GM21717 (cell line): ENCODE measurements at regions not wholly inside any gene's neighbourhood (a gene's known extent, or its start where the extent isn't known, plus 50 kb on each side); places are given as distances from the start of the nearest gene placed in this dataset.
"Not testable (repeated sequence)": the region's sequence is repeated elsewhere in the genome, so short reads cannot be mapped to it uniquely, and the experiment has no call there.

ENCODE experiments used
- ATAC-seq: cut with Tn5 transposase; IDR thresholded peaks from one replicate; pipeline ENCODE4 v1.9.1; 2021; ENCODE audit warnings: mild to moderate bottlenecking, moderate library complexity; ENCODE audit not compliant: unreplicated experiment

DNA sequence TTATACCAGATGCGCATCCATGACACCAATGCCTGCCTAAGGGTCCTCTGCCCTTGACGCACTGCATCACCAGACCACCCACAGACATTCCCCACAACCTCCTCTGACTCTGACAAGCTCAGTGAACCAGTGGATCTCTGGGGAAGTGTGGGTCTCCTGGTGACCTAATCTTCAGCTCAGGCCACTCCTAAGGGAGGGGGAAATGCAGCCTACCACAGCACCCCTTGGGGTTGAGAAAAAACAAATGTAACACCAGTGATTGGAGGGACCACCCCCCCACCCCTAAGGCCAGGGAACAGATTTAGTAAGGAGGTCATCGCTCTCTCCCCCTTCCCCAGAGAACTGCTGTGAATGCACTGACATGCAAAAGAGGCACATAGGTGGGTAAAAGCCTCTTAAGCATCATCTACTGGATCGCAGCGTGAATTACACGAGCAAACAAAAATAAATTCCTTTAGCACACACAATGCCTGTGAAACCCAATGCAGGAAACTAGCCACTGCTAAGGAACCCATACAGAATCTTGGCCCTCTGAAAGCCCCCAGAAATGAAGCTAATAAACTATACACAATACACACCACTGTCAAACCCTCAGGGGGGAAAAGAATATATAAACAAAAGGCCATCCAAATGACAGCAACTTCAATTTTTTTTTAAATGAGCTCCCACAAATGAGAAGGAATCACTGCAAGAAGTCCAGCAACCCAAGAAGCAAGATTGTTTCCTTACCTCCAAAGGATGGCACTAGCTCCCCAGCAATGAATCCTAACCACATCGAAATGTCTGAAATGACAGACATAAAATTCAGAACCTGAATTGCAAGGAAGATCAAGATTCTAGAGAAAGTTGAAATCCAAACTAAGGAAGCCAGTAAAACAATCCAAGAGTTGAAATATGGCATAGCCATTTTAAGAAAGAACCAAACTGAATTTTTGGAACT lies 513.7 kb upstream of the PTGER4 start:
- ATAC-seq = no peak

DNA sequence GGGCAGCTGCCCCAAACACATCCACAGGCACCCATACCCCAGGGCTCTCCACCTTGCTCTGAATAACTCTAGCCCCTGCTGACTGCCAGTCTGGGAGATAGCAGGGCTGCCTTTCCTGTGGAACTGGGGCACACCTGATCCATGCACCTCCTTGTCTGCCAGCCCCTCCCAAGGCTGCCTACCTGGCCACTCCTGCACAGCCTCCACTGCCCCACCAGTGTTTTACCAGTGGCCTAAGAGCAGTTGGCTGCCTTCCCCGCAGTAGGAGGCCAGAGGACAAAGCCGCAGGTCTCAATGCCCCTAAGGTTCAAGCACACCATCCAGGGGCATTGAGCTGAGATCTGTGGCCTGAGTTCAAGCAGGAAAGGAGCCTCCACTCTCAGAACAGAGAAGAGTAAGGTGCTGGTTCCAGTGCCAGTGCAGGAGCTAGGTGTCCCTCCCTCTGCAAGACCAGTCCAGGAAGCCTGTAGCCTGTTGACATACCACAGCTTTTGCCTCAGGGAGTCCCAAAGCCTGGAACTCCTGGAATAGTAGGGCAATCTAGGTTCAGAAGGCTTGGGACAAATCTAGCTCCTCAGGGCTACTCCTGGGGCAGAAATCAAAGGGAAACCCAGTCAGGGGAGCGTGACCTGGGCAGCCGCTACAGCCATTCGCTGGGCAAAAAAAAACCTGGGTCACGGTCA lies 514.5 kb upstream of the PTGER4 start:
- no peak for ATAC-seq

DNA sequence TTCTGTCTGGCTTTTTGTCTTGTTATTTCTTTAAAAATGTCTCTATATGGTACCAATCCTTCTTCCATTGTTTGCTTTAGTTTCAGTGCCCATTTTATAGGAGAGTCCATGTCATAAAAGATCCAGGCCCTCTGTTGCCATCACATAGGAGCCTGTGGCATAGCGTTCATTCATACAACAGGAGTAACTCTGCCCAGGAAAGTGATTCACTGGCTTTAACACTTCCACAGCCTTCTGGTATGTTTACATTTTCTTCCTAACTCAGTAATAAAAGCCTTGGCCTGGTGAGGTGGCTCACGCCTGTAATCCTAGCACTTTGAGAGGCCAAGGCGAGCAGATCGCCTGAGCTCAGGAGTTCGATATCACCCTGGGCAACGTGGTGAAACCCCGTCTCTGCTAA lies 519.3 kb upstream of the PTGER4 start:
- ATAC-seq = no peak

GRCh38 chr5:40154194-40154593 lies 525.5 kb upstream of the PTGER4 start:
- no peak for ATAC-seq

DNA sequence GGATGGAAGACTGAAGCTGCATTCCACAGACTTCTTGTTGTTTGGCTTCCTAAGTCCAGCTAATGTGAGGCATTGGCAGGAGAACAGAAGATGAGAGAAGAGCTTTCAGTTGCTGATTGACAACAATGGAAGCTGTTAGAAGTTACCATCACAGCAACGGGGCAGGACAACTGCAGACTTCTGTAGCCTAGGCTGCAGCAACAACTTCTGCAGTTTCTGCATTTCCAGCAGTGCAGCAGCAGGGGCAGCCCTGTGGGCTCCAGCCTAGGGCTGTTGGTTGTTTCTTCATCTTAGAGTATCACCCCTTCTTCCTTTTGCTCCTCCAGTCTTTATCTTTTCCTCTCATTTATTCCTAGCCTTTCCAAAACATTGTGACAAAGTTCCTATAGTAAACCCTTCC lies 528.8 kb upstream of the PTGER4 start:
- ATAC-seq = no peak

DNA sequence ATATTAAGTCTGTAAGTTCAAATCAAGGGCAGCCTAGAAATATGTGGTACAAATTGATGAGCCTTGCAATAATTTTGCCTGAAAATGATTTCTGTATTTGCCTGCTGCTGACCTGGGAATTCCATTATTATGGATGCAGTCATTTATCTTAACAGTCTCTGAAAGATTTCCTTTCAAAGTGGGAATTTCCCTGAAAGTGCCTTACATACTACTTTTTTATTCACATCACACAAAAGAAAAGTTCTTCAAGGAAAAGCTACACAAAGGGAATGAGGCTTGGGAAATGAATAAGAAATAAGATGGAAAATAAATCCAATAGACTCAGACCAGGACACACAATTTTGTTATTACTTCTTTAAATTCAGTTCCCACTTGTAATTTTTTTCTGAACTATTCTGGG lies 537.8 kb upstream of the PTGER4 start:
- no peak for ATAC-seq

DNA sequence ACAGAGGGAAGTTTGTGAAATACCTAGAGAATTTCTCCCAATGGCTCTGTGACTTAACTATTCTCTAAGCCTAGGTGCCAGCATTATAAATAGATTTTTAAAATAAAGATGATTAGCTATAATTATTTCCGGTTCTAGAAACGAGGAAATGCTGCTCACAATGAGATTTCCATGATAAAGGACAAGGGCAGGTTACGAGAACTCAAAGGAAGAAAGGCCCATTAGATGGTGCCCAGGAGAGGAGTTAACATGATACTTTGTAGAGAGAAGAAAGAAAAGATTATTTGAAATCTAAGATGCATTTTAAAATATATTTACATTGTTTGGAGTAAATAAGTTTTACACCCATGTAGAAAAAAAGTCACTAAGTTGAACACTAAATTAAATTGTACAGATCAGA lies 538.3 kb upstream of the PTGER4 start:
- ATAC-seq = no peak

GRCh38 chr5:40137223-40137622 lies 542.5 kb upstream of the PTGER4 start:
- no peak for ATAC-seq

- ATAC-seq = no peak
Measured at GRCh38 chr5:40134883-40135520, 544.7 kb upstream of the PTGER4 start.

GRCh38 chr5:40124367-40124766 lies 555.3 kb upstream of the PTGER4 start:
- ATAC-seq = no peak

DNA sequence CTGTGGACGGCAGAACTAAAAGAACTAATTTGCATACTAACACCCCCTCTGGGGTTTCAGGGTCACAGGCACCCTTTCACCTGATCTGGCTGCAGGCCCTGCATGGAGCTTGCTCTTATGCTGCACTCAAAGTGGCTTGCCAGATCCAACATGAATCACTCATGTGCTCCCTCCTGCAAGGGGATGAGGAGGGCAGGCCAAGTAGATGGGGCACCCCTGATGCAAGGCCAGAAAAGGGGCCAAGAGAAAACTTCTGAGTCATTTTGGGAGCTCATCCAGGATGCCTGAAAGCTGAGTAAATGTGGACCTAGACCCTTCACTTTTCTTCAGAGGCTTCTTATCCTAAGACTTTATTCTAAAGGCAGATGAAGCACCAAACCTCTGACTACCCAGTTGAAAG lies 558.5 kb upstream of the PTGER4 start:
- ATAC-seq = no peak

DNA sequence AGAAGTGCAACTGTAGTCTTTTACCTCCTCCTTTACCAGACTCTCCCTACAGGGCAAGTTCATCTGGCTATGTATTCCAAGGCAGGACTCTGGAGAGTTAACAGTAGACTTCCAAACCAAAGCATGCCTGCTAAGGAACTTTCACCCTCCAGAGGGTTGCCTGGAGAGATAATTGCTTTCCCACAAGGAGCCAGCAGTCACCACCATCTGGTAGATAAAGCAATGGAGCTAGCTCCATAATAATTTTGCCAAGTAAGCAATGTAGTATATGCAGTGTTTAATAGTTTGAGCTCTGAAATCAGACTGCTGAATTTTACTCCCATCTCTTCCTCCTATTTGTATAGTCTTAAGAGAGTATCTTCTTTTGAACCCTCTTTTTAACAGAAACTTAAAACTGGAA lies 566.8 kb upstream of the PTGER4 start:
- ATAC-seq = no peak

DNA sequence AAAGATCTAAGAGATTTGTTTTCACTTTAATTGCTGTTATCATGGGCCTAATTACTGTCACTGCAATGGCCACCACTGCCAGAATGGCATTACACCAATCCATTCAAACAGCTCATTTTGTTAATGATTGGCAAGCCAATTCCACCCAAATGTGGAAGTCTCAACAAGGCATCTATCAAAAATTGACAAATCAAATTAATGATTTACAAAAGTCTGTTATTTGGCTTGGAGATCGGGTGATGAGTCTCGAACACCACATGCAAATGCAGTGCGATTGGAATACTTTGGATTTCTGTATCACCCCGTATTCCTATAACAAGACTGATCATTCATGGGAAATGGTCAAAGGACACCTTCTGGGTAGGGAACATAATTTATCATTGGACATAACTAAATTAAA lies 568.7 kb upstream of the PTGER4 start:
- ATAC-seq = not testable (repeated sequence)

DNA sequence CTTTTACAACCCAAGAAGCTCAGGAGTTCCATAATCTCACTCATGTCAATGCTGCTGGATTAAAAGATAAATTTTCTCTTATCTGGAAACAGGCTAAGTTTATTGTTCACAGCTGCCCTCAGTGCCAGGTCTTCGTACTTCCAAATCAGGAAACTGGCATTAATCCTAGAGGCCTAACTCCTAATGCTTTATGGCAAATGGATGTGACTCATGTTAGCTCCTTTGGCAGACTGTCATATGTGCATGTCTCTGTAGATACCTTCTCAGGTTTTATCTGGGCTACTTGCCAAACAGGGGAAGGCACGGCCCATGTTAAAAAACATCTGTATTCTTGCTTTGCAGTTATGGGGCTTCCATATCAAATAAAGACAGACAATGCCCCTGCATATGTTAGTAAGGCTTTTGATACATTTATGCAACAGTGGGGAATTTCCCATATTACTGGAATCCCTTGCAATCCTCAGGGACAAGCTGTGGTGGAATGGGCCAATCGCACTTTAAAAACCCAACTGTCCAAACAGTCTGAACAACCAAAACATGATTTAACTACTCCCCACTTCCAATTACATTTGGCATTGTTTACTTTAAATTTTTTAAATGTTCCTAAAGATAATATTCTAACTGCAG lies 570.8 kb upstream of the PTGER4 start:
- ATAC-seq = not testable (repeated sequence)

- ATAC-seq = not testable (repeated sequence)
Measured at GRCh38 chr5:40107786-40108185, 571.9 kb upstream of the PTGER4 start.

DNA sequence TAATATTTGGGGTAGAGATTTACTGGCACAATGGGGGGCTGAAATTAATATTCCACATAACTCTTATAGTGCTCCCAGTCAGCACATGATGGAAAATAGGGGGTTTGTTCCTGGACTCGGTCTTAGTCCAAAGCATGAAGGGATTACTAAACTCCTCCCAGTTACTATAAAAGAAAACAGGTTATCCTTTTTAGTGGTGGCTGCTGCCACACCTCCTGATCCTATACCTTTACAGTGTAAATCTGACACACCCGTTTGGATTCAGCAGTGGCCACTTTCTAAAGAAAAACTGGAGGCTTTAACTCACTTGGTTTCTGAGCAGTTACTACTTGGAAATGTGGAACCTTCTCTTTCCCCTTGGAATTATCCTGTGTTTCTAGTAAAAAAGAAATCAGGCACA lies 572.9 kb upstream of the PTGER4 start:
- ATAC-seq = no peak

- ATAC-seq = no peak
Measured at GRCh38 chr5:40098313-40098712, 581.4 kb upstream of the PTGER4 start.

DNA sequence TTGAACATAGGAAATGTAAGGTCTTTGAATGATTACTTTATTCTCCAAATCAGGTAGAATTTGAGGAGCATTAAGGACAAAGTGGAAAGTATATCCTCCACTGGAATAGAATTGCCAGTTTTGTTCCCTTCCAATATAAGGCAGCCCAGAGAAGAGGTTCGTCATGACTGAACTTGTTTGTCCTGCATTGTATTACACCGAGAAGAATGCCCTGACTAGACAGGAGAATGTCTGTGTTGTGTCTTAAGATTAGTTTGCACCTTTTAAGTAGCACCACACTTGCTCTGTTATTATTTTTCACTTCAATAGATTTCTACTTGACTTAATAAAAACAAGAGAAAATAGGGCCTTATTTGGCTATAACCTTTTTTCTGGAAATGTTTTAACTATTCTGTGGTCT lies 586.2 kb upstream of the PTGER4 start:
- ATAC-seq = no peak

- no peak for ATAC-seq
Measured at GRCh38 chr5:40089269-40089668, 590.4 kb upstream of the PTGER4 start.

DNA sequence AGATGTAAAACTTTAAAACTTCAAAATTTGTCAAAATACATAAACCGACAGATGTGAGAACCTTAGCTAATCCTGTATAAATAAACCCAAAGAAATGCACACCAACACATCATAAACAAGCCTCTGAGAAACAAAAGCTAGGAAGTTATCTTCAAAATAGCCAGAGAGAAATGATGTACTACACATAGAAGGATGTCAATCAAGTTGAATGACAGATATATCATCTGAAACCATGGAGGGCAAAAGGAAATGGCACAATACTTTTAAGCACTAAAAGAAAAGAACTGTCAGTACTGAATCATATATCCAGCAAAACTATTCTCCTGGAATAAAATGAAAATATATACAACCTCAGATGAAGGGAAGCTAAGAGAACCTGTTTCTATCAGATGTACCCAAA lies 595.1 kb upstream of the PTGER4 start:
- ATAC-seq = no peak

DNA sequence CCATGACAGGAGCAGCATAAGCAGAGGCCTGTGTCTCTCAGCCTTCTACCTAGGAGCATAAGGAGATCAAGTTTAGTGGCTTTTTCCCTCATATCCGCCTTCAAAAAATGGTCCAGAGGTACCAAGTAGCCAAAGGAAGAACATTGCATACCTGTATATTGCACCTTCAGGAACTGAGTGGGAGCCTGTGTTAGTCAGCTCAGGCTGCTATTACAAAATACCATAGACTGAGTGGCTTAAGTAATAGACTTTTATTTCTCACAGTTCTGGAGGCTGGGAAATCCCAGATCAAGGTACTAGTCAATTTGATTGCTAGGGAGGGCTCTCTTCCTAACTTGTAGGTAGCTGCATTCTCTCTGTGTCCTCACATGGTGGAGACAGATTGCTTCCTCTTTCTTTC lies 597.4 kb upstream of the PTGER4 start:
- no peak for ATAC-seq
